ENCODE measurements at regions not wholly inside any gene's neighbourhood (a gene's known extent, or its start where the extent isn't known, plus 50 kb on each side); places are given as distances from the start of the nearest gene placed in this dataset.

- no peak for DNase-seq
Measured at GRCh38 chr16:27720731-27721530, 171.0 kb downstream of the KATNIP start.

DNA sequence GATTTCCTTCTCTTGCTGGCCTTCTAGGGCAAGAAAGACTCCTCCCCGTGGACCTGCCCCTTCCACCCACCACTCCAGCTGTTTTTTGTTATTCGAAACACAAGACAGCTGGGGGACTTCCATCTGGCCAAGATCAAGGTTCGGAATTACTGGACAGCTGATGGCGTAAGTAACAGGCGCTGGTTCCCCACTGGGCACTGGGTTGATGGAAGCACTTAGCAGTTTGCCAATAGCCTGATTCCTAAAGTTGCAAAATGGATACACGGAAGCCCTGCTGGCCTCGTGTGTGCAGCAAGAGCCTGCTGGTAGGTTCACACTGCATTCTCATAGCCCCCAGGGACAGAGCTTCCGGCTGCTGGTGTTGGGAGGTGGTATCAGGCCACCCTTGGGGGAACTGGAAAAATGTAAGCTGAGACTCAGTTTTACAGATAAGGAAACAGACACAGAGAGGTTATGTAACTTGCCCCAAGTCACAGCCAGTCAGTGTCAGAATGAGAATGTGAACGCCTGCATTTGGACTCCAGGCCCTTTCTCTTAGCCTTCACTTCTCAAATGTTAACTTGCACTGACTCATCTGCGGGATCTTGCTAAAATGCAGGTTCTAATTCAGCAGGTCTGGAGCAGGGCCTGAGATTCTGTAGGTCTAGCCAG lies 171.7 kb downstream of the KATNIP start:
- DNase-seq, result no peak

- DNase-seq, result no peak
Measured at GRCh38 chr16:27722207-27722606, 172.3 kb downstream of the KATNIP start.

DNA sequence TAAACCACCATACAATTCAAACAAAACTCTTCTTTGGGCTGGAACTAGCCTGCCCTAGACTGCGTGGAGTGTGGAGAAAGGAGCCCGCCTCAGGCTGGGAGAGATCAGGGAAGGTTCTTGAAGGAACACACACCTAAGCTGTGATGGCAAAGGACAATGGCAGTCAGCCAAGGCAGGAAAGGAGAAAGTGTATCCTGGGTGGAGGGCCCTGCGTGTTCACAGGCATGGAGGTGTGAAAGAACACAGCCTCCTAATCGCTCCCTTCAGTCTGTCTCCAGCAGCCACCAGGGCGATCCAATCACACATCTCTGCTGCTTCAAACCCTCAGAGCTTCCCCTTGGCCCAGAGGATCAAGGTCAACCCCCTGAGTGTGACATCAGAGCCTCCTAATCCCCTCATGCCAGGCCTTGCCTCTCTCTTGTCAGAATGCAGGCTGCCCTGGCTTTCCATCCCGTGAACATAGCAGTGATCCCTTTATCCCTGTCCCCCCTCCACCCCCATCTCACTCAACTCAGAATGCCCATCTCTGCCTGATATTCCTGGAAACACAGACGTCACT lies 173.0 kb downstream of the KATNIP start:
- no peak for DNase-seq

GRCh38 chr16:27723711-27724481 lies 174.0 kb downstream of the KATNIP start:
- no peak for DNase-seq

- DNase-seq, result peak; percentile 20
Measured at GRCh38 chr16:27724482-27725235, 174.7 kb downstream of the KATNIP start.

- DNase-seq, result no peak
Measured at GRCh38 chr16:27725236-27726000, 175.5 kb downstream of the KATNIP start.

GRCh38 chr16:27726621-27727261 lies 176.8 kb downstream of the KATNIP start:
- DNase-seq, result no peak

- no peak for DNase-seq
Measured at GRCh38 chr16:27727941-27728340, 178.0 kb downstream of the KATNIP start.

DNA sequence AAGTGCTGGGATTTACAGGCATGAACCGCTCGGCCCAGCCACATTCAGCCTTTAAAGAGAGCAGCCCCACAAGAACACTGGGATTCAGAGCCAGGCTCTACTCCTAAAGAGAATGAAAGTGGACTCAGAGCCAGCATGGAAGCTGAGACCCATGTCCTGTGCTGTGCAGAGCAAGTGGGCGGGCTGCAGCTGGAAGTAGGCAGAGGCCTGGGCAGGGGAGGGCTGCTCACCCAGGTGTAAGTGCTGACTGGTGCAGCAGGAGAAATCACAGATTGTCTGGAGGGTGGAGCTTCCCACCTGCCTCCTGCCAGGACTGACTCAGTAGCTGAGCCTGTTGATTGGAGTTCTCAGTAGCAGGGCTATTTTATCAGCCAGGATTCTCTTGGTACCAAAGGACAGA lies 178.7 kb downstream of the KATNIP start:
- DNase-seq, result no peak

GRCh38 chr16:27729516-27730304 lies 179.8 kb downstream of the KATNIP start:
- DNase-seq, result no peak

DNA sequence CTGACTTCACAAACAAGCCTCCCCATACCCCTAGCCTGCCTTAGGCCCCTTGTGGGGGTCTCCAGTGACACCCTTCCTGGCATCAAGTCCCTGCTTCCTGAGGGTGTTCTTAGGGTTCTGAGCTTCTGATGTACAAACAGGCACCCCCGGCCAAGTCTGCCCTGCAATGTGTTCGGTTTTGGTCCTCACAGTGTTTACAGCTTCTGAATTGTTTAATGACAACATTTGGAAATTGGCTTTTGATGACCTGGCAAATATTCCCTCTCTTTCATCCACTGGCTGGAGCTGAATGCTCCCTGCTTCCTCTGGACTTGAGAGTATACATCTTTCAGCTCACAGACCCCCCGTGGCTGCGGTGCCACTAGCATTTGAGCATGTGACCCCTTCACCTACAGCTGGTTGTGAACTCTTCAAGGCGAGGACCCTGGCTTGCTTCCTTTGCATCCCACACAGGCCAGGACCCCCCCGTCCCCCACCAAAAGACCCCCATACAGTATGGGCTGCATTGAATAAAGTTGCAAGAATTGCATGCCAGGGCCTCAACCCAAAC lies 180.8 kb downstream of the KATNIP start:
- DNase-seq, result no peak

DNA sequence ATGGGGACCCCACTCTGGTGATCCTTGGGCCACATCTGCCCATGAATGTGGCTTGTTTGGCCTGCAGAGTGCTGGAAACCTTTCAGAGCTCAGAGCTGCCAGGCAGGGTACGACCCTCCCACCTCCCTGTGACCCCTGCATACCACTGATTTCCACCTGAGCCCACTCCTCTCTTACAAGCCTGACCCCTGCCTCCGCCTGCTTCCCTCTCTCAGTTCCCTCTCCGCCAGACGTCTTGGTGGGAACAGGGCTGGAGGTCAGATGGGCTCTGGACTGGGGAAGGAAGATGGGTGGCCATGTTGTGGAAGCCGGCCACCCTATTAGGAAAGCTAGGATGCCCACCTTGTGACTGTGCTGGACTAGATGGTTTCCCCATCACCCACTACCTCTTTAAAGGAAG lies 185.1 kb downstream of the KATNIP start:
- no peak for DNase-seq

DNA sequence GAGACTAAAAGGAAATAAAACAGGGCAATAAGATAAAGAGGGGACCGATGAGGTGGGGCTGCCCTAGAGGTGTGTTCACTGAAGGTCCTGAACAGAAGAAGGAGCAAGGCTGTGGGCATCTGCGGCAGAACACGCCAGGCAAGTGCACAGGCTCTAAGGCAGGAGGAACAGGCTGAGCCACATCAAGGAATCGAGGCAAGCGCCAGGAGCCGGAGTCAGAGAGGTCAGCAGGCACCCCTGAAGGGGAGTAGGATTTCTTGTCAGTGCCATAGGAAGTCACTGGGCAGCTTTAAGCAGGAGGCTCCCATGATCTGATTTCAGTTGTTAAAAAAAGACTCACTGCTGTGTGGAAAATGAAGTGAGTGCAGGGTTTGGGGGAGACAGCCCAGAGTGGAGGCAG lies 186.5 kb downstream of the KATNIP start:
- DNase-seq, result no peak

GRCh38 chr16:27737513-27737912 lies 187.6 kb downstream of the KATNIP start:
- no peak for DNase-seq
